Activated naive CD4-positive, alpha-beta T cell treated with anti-CD3 and anti-CD28 coated beads, Interleukin-2, amount 10 ng/mL, durations not matched to agents 7 days and 5 days (primary cell): ENCODE measurements at regions not wholly inside any gene's neighbourhood (a gene's known extent, or its start where the extent isn't known, plus 50 kb on each side); places are given as distances from the start of the nearest gene placed in this dataset.
"Not testable (repeated sequence)": the region's sequence is repeated elsewhere in the genome, so short reads cannot be mapped to it uniquely, and the experiment has no call there.

Experiments used
- CTCF ChIA-PET: fragments of 350-600 bp; sonication (Branson Sonifier 250); formaldehyde crosslinking; loops from one replicate; lab custom pipeline; 2021; ENCODE audit warnings: antibody characterized with exemption; lab: Charles Lee
- DNase-seq: peaks from one replicate; pipeline ENCODE4 v3.0.0-alpha.2; 2020
- H3K27ac Mint-ChIP-seq: one replicate; pipeline ENCODE4 v1.8.0; 2021; ENCODE audit warnings: mild to moderate bottlenecking, moderate library complexity, mixed read lengths
- H3K27me3 Mint-ChIP-seq: one replicate; pipeline ENCODE4 v1.8.0; 2021; ENCODE audit warnings: mild to moderate bottlenecking, mixed read lengths
- H3K36me3 Mint-ChIP-seq: one replicate; pipeline ENCODE4 v1.8.0; 2021; ENCODE audit warnings: mixed read lengths
- H3K4me1 Mint-ChIP-seq: one replicate; pipeline ENCODE4 v1.8.0; 2021; ENCODE audit warnings: mixed read lengths
- H3K4me3 Mint-ChIP-seq: one replicate; pipeline ENCODE4 v1.8.0; 2021; ENCODE audit warnings: mild to moderate bottlenecking, moderate library complexity, mixed read lengths
- H3K9me3 Mint-ChIP-seq: one replicate; pipeline ENCODE4 v1.8.0; 2021; ENCODE audit warnings: mixed read lengths

GRCh38 chr17:45619984-45620405, 129.5 kb upstream of the PLEKHM1 start:
- H3K36me3 Mint-ChIP-seq, CTCF ChIA-PET, H3K9me3 Mint-ChIP-seq, H3K27me3 Mint-ChIP-seq, H3K4me1 Mint-ChIP-seq, H3K27ac Mint-ChIP-seq, DNase-seq, H3K4me3 Mint-ChIP-seq: not testable (repeated sequence)

GRCh38 chr17:45620468-45620867, 129.9 kb upstream of the PLEKHM1 start:
- H3K4me3 Mint-ChIP-seq, H3K27me3 Mint-ChIP-seq, H3K27ac Mint-ChIP-seq, H3K9me3 Mint-ChIP-seq, H3K36me3 Mint-ChIP-seq, CTCF ChIA-PET, H3K4me1 Mint-ChIP-seq: not testable (repeated sequence)
- DNase-seq = peak; percentile 49

- H3K36me3 Mint-ChIP-seq, H3K27me3 Mint-ChIP-seq, H3K27ac Mint-ChIP-seq, H3K4me1 Mint-ChIP-seq, CTCF ChIA-PET, DNase-seq, H3K9me3 Mint-ChIP-seq: not testable (repeated sequence)
- peak overlapping the region; percentile 56 for H3K4me3 Mint-ChIP-seq
Measured at GRCh38 chr17:45621087-45621486, 130.6 kb upstream of the PLEKHM1 start.

GRCh38 chr17:45622295-45622694, 131.8 kb upstream of the PLEKHM1 start:
- H3K27ac Mint-ChIP-seq, H3K36me3 Mint-ChIP-seq, H3K4me1 Mint-ChIP-seq: not testable (repeated sequence)

GRCh38 chr17:45628019-45628418, 137.5 kb upstream of the PLEKHM1 start:
- no peak overlapping the region for H3K27ac Mint-ChIP-seq
- CTCF ChIA-PET = no interaction called here
- H3K9me3 Mint-ChIP-seq = no peaks in the 10 kb centered on the region
- H3K4me1 Mint-ChIP-seq = peaks cover 2% of the 10 kb centered on the region
- no peak for DNase-seq
- H3K36me3 Mint-ChIP-seq = peaks cover 40% of the 10 kb centered on the region
- no peaks in the 10 kb centered on the region for H3K27me3 Mint-ChIP-seq
- H3K4me3 Mint-ChIP-seq = no peak overlapping the region

More at GRCh38 chr17:45622295-45622694, 131.8 kb upstream of the PLEKHM1 start:
- H3K4me3 Mint-ChIP-seq, CTCF ChIA-PET, H3K9me3 Mint-ChIP-seq, DNase-seq, H3K27me3 Mint-ChIP-seq: not testable (repeated sequence)

- no peaks in the 10 kb centered on the region for H3K9me3 Mint-ChIP-seq
- H3K4me3 Mint-ChIP-seq = no peak overlapping the region
- H3K27ac Mint-ChIP-seq = no peak overlapping the region
- H3K27me3 Mint-ChIP-seq = no peaks in the 10 kb centered on the region
- H3K4me1 Mint-ChIP-seq = peaks cover 2% of the 10 kb centered on the region
- CTCF ChIA-PET = interaction anchor here (1.1 to 1.2 kb wide), 2 partner anchors 8 to 220 kb away, joined by 4 read pairs; no protein-coding TSS in a partner anchor
- H3K36me3 Mint-ChIP-seq = peaks cover 58% of the 10 kb centered on the region
- no peak for DNase-seq
Measured at GRCh38 chr17:45631941-45632340, 141.4 kb upstream of the PLEKHM1 start.

- Mint-ChIP-seq H3K4me3 (no peak overlapping the region), H3K9me3 (no peaks in the 10 kb centered on the region), H3K36me3 (peaks cover 12% of the 10 kb centered on the region), H3K4me1 (peaks cover 8% of the 10 kb centered on the region), H3K27ac (no peak overlapping the region), H3K27me3 (no peaks in the 10 kb centered on the region)
- DNase-seq = no peak
- CTCF ChIA-PET = interaction anchor here (0.6 to 2.3 kb wide), 10 partner anchors 8 to 1164 kb away, joined by 3 to 20 read pairs (median 4); no protein-coding TSS in a partner anchor
Measured at GRCh38 chr17:45639297-45639849, 144.7 kb upstream of the CRHR1 start.

- Mint-ChIP-seq H3K4me3 (no peak overlapping the region), H3K27me3 (no peaks in the 10 kb centered on the region)
- peak; percentile 82 for DNase-seq
Measured at GRCh38 chr17:45640141-45640850, 143.8 kb upstream of the CRHR1 start.

GRCh38 chr17:45641541-45641940, 142.6 kb upstream of the CRHR1 start:
- CTCF ChIA-PET = interaction anchor here (0.6 to 2.3 kb wide), 8 partner anchors 12 to 210 kb away, joined by 3 to 20 read pairs (median 6); no protein-coding TSS in a partner anchor
- DNase-seq = no peak
- Mint-ChIP-seq H3K4me1 (peaks cover 14% of the 10 kb centered on the region), H3K4me3 (no peak overlapping the region), H3K27ac (no peak overlapping the region), H3K36me3 (no peaks in the 10 kb centered on the region), H3K9me3 (no peaks in the 10 kb centered on the region), H3K27me3 (peaks cover 4% of the 10 kb centered on the region)

More at GRCh38 chr17:45640141-45640850, 143.8 kb upstream of the CRHR1 start:
- peaks cover 8% of the 10 kb centered on the region for H3K4me1 Mint-ChIP-seq
- H3K27ac Mint-ChIP-seq = peak overlapping the region; percentile 65
- H3K9me3 Mint-ChIP-seq = no peaks in the 10 kb centered on the region
- H3K36me3 Mint-ChIP-seq = peaks cover 12% of the 10 kb centered on the region
- CTCF ChIA-PET = interaction anchor here (0.5 to 2.3 kb wide), 20 partner anchors 9 to 1165 kb away, joined by 3 to 20 read pairs (median 4); no protein-coding TSS in a partner anchor

GRCh38 chr17:45643591-45643990, 140.5 kb upstream of the CRHR1 start:
- CTCF ChIA-PET = no interaction called here
- H3K4me3 Mint-ChIP-seq = no peak overlapping the region
- H3K36me3 Mint-ChIP-seq = no peaks in the 10 kb centered on the region
- H3K27me3 Mint-ChIP-seq = peaks cover 4% of the 10 kb centered on the region
- no peak overlapping the region for H3K27ac Mint-ChIP-seq
- H3K9me3 Mint-ChIP-seq = no peaks in the 10 kb centered on the region
- peaks cover 14% of the 10 kb centered on the region for H3K4me1 Mint-ChIP-seq
- no peak for DNase-seq

- H3K4me1 Mint-ChIP-seq = peaks cover 14% of the 10 kb centered on the region
- H3K9me3 Mint-ChIP-seq, DNase-seq, H3K36me3 Mint-ChIP-seq, H3K27ac Mint-ChIP-seq, H3K27me3 Mint-ChIP-seq, CTCF ChIA-PET, H3K4me3 Mint-ChIP-seq: not testable (repeated sequence)
Measured at GRCh38 chr17:45644637-45645036, 139.5 kb upstream of the CRHR1 start.

- Mint-ChIP-seq H3K4me3 (no peak overlapping the region), H3K4me1 (peaks cover 8% of the 10 kb centered on the region), H3K9me3 (no peaks in the 10 kb centered on the region), H3K36me3 (no peaks in the 10 kb centered on the region), H3K27me3 (peaks cover 4% of the 10 kb centered on the region), H3K27ac (no peak overlapping the region)
- no peak for DNase-seq
- CTCF ChIA-PET = no interaction called here
Measured at GRCh38 chr17:45645330-45645729, 138.8 kb upstream of the CRHR1 start.

GRCh38 chr17:45646288-45646988, 137.7 kb upstream of the CRHR1 start:
- Mint-ChIP-seq H3K9me3 (no peaks in the 10 kb centered on the region), H3K4me1 (peaks cover 6% of the 10 kb centered on the region), H3K27ac (no peak overlapping the region), H3K36me3 (no peaks in the 10 kb centered on the region), H3K4me3 (no peak overlapping the region), H3K27me3 (peaks cover 4% of the 10 kb centered on the region)
- no peak for DNase-seq
- CTCF ChIA-PET = interaction anchor here (3.2 kb wide), 1 partner anchor 185 kb away, joined by 10 read pairs; no protein-coding TSS in a partner anchor

- DNase-seq = no peak
- H3K27me3 Mint-ChIP-seq = peaks cover 4% of the 10 kb centered on the region
- H3K36me3 Mint-ChIP-seq = no peaks in the 10 kb centered on the region
- CTCF ChIA-PET = interaction anchor here (0.6 to 3.2 kb wide), 4 partner anchors 8 to 183 kb away, joined by 3 to 10 read pairs (median 5); no protein-coding TSS in a partner anchor
- H3K9me3 Mint-ChIP-seq = no peaks in the 10 kb centered on the region
- H3K4me3 Mint-ChIP-seq = no peak overlapping the region
- peaks cover 6% of the 10 kb centered on the region for H3K4me1 Mint-ChIP-seq
- H3K27ac Mint-ChIP-seq = no peak overlapping the region
Measured at GRCh38 chr17:45648642-45649041, 135.5 kb upstream of the CRHR1 start.
